AG04449 (cell line): ENCODE measurements at regions not wholly inside any gene's neighbourhood (a gene's known extent, or its start where the extent isn't known, plus 50 kb on each side); places are given as distances from the start of the nearest gene placed in this dataset.

ENCODE experiments used
- CTCF ChIA-PET: fragments of 350-600 bp; formaldehyde crosslinking; extraction: SDS; loops from one replicate; lab custom pipeline; 2021; ENCODE audit warnings: antibody characterized with exemption; lab: Yijun Ruan, JAX
- POLR2A ChIA-PET: fragments of 400-600, 350-600 bp; formaldehyde crosslinking; extraction: SDS; loops from one replicate; lab custom pipeline; 2020; ENCODE audit warnings: antibody characterized with exemption, inconsistent platforms; lab: Yijun Ruan, JAX
- DNase-seq: peaks from one replicate; pipeline ENCODE4 v3.0.0-alpha.2; 2010; ENCODE audit warnings: low read depth, low spot score
- H3K4me3 ChIP-seq: 2 replicates; pipeline ENCODE4 v1.5.1; 2011; ENCODE audit warnings: low read depth, mild to moderate bottlenecking, control low read depth, low read length
- TF ChIP-seq, protein P1 (sequence below): IDR thresholded peaks from one replicate; pipeline ENCODE4 v1.5.1; 2011; ENCODE audit warnings: mild to moderate bottlenecking, moderate library complexity, low read length, control low read depth, inconsistent platforms; ENCODE audit not compliant: insufficient read depth; ENCODE audit errors: missing control alignments

DNA sequence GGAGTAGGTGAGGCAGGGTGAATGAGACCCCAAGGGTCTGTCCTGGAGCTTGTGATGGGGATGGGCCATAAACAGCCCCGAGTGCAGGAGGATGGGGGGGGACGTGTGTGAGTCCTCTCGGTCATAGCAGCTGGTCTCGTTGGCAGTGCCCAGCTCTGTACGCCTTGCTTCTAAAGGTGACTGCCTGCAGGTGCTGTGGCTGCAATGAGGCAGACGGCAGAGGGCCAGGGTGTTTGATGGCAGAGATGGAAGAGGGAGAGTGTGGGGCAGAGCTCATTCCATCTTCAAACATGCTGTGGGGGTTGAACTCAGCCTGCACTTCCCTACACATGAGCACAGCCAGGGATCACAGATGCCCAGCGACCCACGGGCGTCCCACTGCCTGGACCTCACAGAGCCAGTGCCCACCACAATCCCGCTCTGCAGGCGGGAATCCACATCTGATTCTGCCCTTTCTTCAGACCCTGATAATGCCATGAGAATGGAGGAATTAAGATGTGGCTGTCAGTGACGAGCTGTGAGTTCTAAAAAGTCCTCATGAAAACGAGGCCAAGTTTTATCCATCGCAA, 123.3 kb upstream of the CDH4 start:
- TF ChIP-seq, protein P1, sequence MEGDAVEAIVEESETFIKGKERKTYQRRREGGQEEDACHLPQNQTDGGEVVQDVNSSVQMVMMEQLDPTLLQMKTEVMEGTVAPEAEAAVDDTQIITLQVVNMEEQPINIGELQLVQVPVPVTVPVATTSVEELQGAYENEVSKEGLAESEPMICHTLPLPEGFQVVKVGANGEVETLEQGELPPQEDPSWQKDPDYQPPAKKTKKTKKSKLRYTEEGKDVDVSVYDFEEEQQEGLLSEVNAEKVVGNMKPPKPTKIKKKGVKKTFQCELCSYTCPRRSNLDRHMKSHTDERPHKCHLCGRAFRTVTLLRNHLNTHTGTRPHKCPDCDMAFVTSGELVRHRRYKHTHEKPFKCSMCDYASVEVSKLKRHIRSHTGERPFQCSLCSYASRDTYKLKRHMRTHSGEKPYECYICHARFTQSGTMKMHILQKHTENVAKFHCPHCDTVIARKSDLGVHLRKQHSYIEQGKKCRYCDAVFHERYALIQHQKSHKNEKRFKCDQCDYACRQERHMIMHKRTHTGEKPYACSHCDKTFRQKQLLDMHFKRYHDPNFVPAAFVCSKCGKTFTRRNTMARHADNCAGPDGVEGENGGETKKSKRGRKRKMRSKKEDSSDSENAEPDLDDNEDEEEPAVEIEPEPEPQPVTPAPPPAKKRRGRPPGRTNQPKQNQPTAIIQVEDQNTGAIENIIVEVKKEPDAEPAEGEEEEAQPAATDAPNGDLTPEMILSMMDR, result no peak
- CTCF ChIA-PET, result no interaction called here
- no peak overlapping the region for H3K4me3 ChIP-seq
- no peak for DNase-seq
- POLR2A ChIA-PET, result no interaction called here

DNA sequence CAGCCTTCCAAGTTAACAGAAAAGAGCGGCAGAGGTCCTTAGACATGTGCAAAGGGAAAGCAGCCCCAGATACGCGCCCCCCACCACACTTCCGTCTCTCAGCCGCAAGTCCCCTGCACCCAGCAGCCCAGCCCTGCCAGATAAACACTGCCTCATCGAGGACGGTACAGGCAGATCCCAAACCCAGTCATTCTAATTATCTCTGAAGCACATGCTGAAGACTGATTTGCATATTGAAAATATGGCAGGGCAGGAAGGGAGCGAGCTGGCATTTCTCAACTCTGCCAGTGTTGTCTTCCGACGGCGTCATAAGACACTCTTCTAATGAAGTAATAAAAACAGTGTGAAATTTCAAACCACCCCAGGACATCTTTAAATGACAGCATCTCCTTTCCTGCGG, 122.8 kb upstream of the CDH4 start:
- TF ChIP-seq, protein P1, result no peak
- H3K4me3 ChIP-seq, result no peak overlapping the region
- ChIA-PET POLR2A (no interaction called here), CTCF (interaction anchor here (1.4 kb wide), 1 partner anchor 8 kb away, joined by 5 read pairs; no protein-coding TSS in a partner anchor)
- no peak for DNase-seq

GRCh38 chr20:61130156-61130555, 121.9 kb upstream of the CDH4 start:
- CTCF ChIA-PET, result interaction anchor here (1.4 kb wide), 1 partner anchor 9 kb away, joined by 5 read pairs; no protein-coding TSS in a partner anchor
- TF ChIP-seq, protein P1, result no peak
- H3K4me3 ChIP-seq, result no peak overlapping the region
- POLR2A ChIA-PET, result no interaction called here
- DNase-seq, result no peak

GRCh38 chr20:61131944-61132343, 120.1 kb upstream of the CDH4 start:
- TF ChIP-seq, protein P1, result no peak
- H3K4me3 ChIP-seq, result no peak overlapping the region
- CTCF ChIA-PET, result no interaction called here
- POLR2A ChIA-PET, result no interaction called here
- no peak for DNase-seq

- CTCF ChIA-PET, result no interaction called here
Observed at GRCh38 chr20:61133611-61134010, 118.5 kb upstream of the CDH4 start.

GRCh38 chr20:61134296-61135030, 117.6 kb upstream of the CDH4 start:
- TF ChIP-seq, protein P1, result no peak
- ChIA-PET CTCF (no interaction called here), POLR2A (no interaction called here)
- H3K4me3 ChIP-seq, result no peak overlapping the region
- no peak for DNase-seq

More at GRCh38 chr20:61133611-61134010, 118.5 kb upstream of the CDH4 start:
- no peak overlapping the region for H3K4me3 ChIP-seq
- POLR2A ChIA-PET, result no interaction called here
- DNase-seq, result no peak
- TF ChIP-seq, protein P1, result no peak
